ENCODE measurements at regions not wholly inside any gene's neighbourhood (a gene's known extent, or its start where the extent isn't known, plus 50 kb on each side); places are given as distances from the start of the nearest gene placed in this dataset.

GRCh38 chr5:117713585-117714198, 1139.1 kb upstream of the SEMA6A start:
- H3K9me3 ChIP-seq (ENCODE audit: control insufficient read depth, insufficient read depth, low read length), result peaks cover 17% of the 10 kb centered on the region
- H3K9ac ChIP-seq (ENCODE audit: low read depth, low read length), result no peak overlapping the region
- H3K4me1 ChIP-seq (ENCODE audit: insufficient read depth, low read length), result no peaks in the 10 kb centered on the region
- no peaks in the 10 kb centered on the region for H3K36me3 ChIP-seq (ENCODE audit: insufficient read depth, low read length)

GRCh38 chr5:117701062-117701461, 1126.4 kb upstream of the SEMA6A start:
- H3K4me1 ChIP-seq (ENCODE audit: insufficient read depth, low read length), result no peaks in the 10 kb centered on the region
- no peak overlapping the region for H3K9ac ChIP-seq (ENCODE audit: low read depth, low read length)
- no peaks in the 10 kb centered on the region for H3K9me3 ChIP-seq (ENCODE audit: control insufficient read depth, insufficient read depth, low read length)
- H3K36me3 ChIP-seq (ENCODE audit: insufficient read depth, low read length), result no peaks in the 10 kb centered on the region

GRCh38 chr5:117692606-117693005, 1118.0 kb upstream of the SEMA6A start:
- Histone ChIP-seq H3K4me1 (ENCODE audit: insufficient read depth, low read length) (no peaks in the 10 kb centered on the region), H3K9ac (ENCODE audit: low read depth, low read length) (no peak overlapping the region), H3K36me3 (ENCODE audit: insufficient read depth, low read length) (no peaks in the 10 kb centered on the region), H3K9me3 (ENCODE audit: control insufficient read depth, insufficient read depth, low read length) (no peaks in the 10 kb centered on the region)

- H3K9me3 ChIP-seq (ENCODE audit: control insufficient read depth, insufficient read depth, low read length), result no peaks in the 10 kb centered on the region
- H3K4me1 ChIP-seq (ENCODE audit: insufficient read depth, low read length), result no peaks in the 10 kb centered on the region
- no peaks in the 10 kb centered on the region for H3K36me3 ChIP-seq (ENCODE audit: insufficient read depth, low read length)
- H3K9ac ChIP-seq (ENCODE audit: low read depth, low read length), result no peak overlapping the region
Measured at GRCh38 chr5:117691081-117691870, 1116.7 kb upstream of the SEMA6A start.

GRCh38 chr5:117690612-117691011, 1116.0 kb upstream of the SEMA6A start:
- Histone ChIP-seq H3K9me3 (ENCODE audit: control insufficient read depth, insufficient read depth, low read length) (no peaks in the 10 kb centered on the region), H3K36me3 (ENCODE audit: insufficient read depth, low read length) (no peaks in the 10 kb centered on the region), H3K4me1 (ENCODE audit: insufficient read depth, low read length) (no peaks in the 10 kb centered on the region), H3K9ac (ENCODE audit: low read depth, low read length) (no peak overlapping the region)

- no peaks in the 10 kb centered on the region for H3K4me1 ChIP-seq (ENCODE audit: insufficient read depth, low read length)
- no peaks in the 10 kb centered on the region for H3K36me3 ChIP-seq (ENCODE audit: insufficient read depth, low read length)
- H3K9me3 ChIP-seq (ENCODE audit: control insufficient read depth, insufficient read depth, low read length), result no peaks in the 10 kb centered on the region
- H3K9ac ChIP-seq (ENCODE audit: low read depth, low read length), result no peak overlapping the region
Measured at GRCh38 chr5:117686926-117687325, 1112.3 kb upstream of the SEMA6A start.

- H3K36me3 ChIP-seq (ENCODE audit: insufficient read depth, low read length), result no peaks in the 10 kb centered on the region
- H3K4me1 ChIP-seq (ENCODE audit: insufficient read depth, low read length), result no peaks in the 10 kb centered on the region
- H3K9me3 ChIP-seq (ENCODE audit: control insufficient read depth, insufficient read depth, low read length), result no peaks in the 10 kb centered on the region
- H3K9ac ChIP-seq (ENCODE audit: low read depth, low read length), result no peak overlapping the region
Measured at GRCh38 chr5:117682416-117682815, 1107.8 kb upstream of the SEMA6A start.

GRCh38 chr5:117681431-117682254, 1107.0 kb upstream of the SEMA6A start:
- Histone ChIP-seq H3K4me1 (ENCODE audit: insufficient read depth, low read length) (no peaks in the 10 kb centered on the region), H3K36me3 (ENCODE audit: insufficient read depth, low read length) (no peaks in the 10 kb centered on the region), H3K9me3 (ENCODE audit: control insufficient read depth, insufficient read depth, low read length) (no peaks in the 10 kb centered on the region), H3K9ac (ENCODE audit: low read depth, low read length) (no peak overlapping the region)

- Histone ChIP-seq H3K9ac (ENCODE audit: low read depth, low read length) (no peak overlapping the region), H3K36me3 (ENCODE audit: insufficient read depth, low read length) (no peaks in the 10 kb centered on the region), H3K4me1 (ENCODE audit: insufficient read depth, low read length) (no peaks in the 10 kb centered on the region), H3K9me3 (ENCODE audit: control insufficient read depth, insufficient read depth, low read length) (no peaks in the 10 kb centered on the region)
Measured at GRCh38 chr5:117680426-117680825, 1105.8 kb upstream of the SEMA6A start.

GRCh38 chr5:117679046-117679445, 1104.4 kb upstream of the SEMA6A start:
- Histone ChIP-seq H3K9me3 (ENCODE audit: control insufficient read depth, insufficient read depth, low read length) (no peaks in the 10 kb centered on the region), H3K4me1 (ENCODE audit: insufficient read depth, low read length) (no peaks in the 10 kb centered on the region), H3K36me3 (ENCODE audit: insufficient read depth, low read length) (no peaks in the 10 kb centered on the region), H3K9ac (ENCODE audit: low read depth, low read length) (no peak overlapping the region)

GRCh38 chr5:117675646-117676045, 1101.0 kb upstream of the SEMA6A start:
- no peaks in the 10 kb centered on the region for H3K4me1 ChIP-seq (ENCODE audit: insufficient read depth, low read length)
- no peaks in the 10 kb centered on the region for H3K9me3 ChIP-seq (ENCODE audit: control insufficient read depth, insufficient read depth, low read length)
- no peaks in the 10 kb centered on the region for H3K36me3 ChIP-seq (ENCODE audit: insufficient read depth, low read length)
- H3K9ac ChIP-seq (ENCODE audit: low read depth, low read length), result no peak overlapping the region

- Histone ChIP-seq H3K36me3 (ENCODE audit: insufficient read depth, low read length) (no peaks in the 10 kb centered on the region), H3K9ac (ENCODE audit: low read depth, low read length) (no peak overlapping the region), H3K4me1 (ENCODE audit: insufficient read depth, low read length) (0 out of 2 replicates have a peak, but pooled peaks cover 6% of the 10 kb centered on the region), H3K9me3 (ENCODE audit: control insufficient read depth, insufficient read depth, low read length) (no peaks in the 10 kb centered on the region)
Measured at GRCh38 chr5:117671551-117671950, 1096.9 kb upstream of the SEMA6A start.

GRCh38 chr5:117667105-117667504, 1092.5 kb upstream of the SEMA6A start:
- Histone ChIP-seq H3K36me3 (ENCODE audit: insufficient read depth, low read length) (no peaks in the 10 kb centered on the region), H3K9ac (ENCODE audit: low read depth, low read length) (peak overlapping the region; percentile 40; the same call in 1 of the 2 replicates), H3K4me1 (ENCODE audit: insufficient read depth, low read length) (peaks cover 11% of the 10 kb centered on the region; the same call in 1 of the 2 replicates), H3K9me3 (ENCODE audit: control insufficient read depth, insufficient read depth, low read length) (no peaks in the 10 kb centered on the region)

- H3K9me3 ChIP-seq (ENCODE audit: control insufficient read depth, insufficient read depth, low read length), result no peaks in the 10 kb centered on the region
- H3K9ac ChIP-seq (ENCODE audit: low read depth, low read length), result no peak overlapping the region
- no peaks in the 10 kb centered on the region for H3K36me3 ChIP-seq (ENCODE audit: insufficient read depth, low read length)
- peaks cover 11% of the 10 kb centered on the region; the same call in 1 of the 2 replicates for H3K4me1 ChIP-seq (ENCODE audit: insufficient read depth, low read length)
Measured at GRCh38 chr5:117665121-117665520, 1090.5 kb upstream of the SEMA6A start.
